ENCODE measurements at regions not wholly inside any gene's neighbourhood (a gene's known extent, or its start where the extent isn't known, plus 50 kb on each side); places are given as distances from the start of the nearest gene placed in this dataset.

DNA sequence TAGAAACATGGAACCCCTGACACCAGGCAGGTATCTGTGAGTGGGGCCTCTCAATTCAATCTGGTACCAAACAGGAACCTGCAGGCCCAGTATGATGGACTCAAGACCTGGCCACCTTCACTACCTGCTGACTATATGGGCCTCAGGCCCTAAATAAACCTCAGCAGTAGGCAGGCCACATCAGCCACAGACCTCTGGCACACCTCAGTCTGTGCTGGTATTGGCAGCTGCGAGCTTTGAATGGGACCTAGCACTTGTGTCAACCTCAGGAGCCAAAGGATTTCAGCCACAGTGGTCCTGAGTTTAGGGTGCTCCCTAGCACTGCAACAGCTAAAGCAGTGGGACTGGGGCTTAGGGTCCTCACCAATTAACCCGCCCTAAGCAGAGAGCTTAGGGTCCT lies 325.5 kb downstream of the ZNF608 start:
- peaks cover 41% of the 10 kb centered on the region for H3K9me3 Mint-ChIP-seq
- H3K4me3 Mint-ChIP-seq, result no peak overlapping the region
- H3K27me3 Mint-ChIP-seq (ENCODE audit: low read depth), result no peaks in the 10 kb centered on the region
- no peak overlapping the region for H3K27ac Mint-ChIP-seq
- TF ChIP-seq CTCF (IDR thresholded peaks at IDR 0.05; ENCODE audit: unreplicated experiment in 3 of 3), result no peak
- H3K4me1 Mint-ChIP-seq, result peaks cover 5% of the 10 kb centered on the region
- peaks cover 19% of the 10 kb centered on the region for H3K36me3 Mint-ChIP-seq (ENCODE audit: low read depth)

DNA sequence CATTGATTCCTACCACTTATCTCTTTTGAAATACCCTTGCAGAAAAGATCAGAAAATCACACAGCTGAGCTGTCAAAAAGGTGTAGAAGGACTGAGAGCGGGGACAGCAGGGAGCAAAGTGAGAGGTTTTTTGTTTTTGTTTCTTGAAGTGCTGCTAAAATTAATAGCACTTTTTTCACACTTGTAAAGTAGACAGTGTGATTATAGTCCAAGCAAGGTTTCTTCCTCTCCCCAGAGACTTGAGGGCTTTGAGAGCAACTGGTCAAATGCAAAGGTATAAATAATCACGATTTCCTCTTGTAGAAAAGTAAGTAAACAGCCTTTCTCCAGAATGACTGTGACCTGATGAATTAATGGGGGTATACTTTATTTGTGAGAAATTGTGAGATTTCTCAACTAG lies 326.9 kb downstream of the ZNF608 start:
- no peak overlapping the region for H3K27ac Mint-ChIP-seq
- no peak overlapping the region for H3K4me3 Mint-ChIP-seq
- peaks cover 19% of the 10 kb centered on the region for H3K36me3 Mint-ChIP-seq (ENCODE audit: low read depth)
- H3K27me3 Mint-ChIP-seq (ENCODE audit: low read depth), result peaks cover 3% of the 10 kb centered on the region
- no peak for TF ChIP-seq CTCF (IDR thresholded peaks at IDR 0.05; ENCODE audit: unreplicated experiment in 3 of 3)
- peaks cover 28% of the 10 kb centered on the region for H3K9me3 Mint-ChIP-seq
- H3K4me1 Mint-ChIP-seq, result peaks cover 5% of the 10 kb centered on the region

- H3K27ac Mint-ChIP-seq, result no peak overlapping the region
- no peak for TF ChIP-seq CTCF (IDR thresholded peaks at IDR 0.05; ENCODE audit: unreplicated experiment in 3 of 3)
- H3K27me3 Mint-ChIP-seq (ENCODE audit: low read depth), result peaks cover 3% of the 10 kb centered on the region
These were observed 328.0 kb downstream of the ZNF608 start for GRCh38 chr5:124418390-124418789.

DNA sequence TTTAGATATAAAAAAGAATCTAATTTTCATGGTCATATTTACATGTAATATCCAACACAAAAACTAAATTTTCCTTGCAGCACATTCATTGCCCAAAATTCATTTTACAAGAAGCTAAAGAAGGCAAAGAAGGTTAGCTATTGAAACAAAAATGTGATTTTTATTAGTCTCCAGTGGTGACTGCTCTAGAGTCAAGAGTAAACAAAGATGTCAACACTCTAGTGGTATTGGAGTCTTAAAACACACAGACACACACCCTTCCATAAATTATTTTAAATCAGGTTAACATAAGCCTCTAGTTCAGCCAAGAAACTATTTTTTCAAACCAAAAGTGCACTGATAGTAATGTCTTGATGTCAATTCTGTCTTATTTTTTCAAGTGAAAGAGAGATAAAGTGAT lies 329.2 kb downstream of the ZNF608 start:
- H3K27ac Mint-ChIP-seq, result no peak overlapping the region

More at GRCh38 chr5:124418390-124418789, 328.0 kb downstream of the ZNF608 start:
- Mint-ChIP-seq H3K4me3 (no peak overlapping the region), H3K4me1 (peaks cover 5% of the 10 kb centered on the region), H3K9me3 (peaks cover 24% of the 10 kb centered on the region), H3K36me3 (ENCODE audit: low read depth) (peaks cover 14% of the 10 kb centered on the region)

DNA sequence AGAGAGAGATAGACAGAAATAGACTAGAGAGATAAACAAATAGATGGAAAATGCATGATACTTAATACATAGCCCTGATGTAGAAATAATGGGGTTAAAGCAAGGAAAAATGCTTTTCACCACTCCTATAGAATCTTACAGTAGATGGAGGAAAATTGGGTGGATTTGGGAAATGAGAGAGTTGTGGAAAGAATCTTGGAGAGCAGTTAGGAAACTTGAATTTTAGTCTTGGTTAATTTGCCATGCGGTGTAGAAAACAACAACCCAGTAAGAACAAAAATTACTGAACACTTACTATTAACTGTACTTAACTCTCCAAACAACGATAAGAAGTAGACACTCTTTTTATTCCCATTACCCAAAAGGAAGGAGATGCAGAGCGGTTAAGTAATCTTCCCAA lies 329.8 kb downstream of the ZNF608 start:
- Mint-ChIP-seq H3K4me1 (peaks cover 5% of the 10 kb centered on the region), H3K9me3 (peaks cover 18% of the 10 kb centered on the region), H3K27me3 (ENCODE audit: low read depth) (peaks cover 8% of the 10 kb centered on the region), H3K36me3 (ENCODE audit: low read depth) (peaks cover 5% of the 10 kb centered on the region), H3K27ac (no peak overlapping the region), H3K4me3 (no peak overlapping the region)
- no peak for TF ChIP-seq CTCF (IDR thresholded peaks at IDR 0.05; ENCODE audit: unreplicated experiment in 3 of 3)

More for the DNA sequence above, 329.2 kb downstream of the ZNF608 start:
- Mint-ChIP-seq H3K4me1 (peaks cover 5% of the 10 kb centered on the region), H3K36me3 (ENCODE audit: low read depth) (peaks cover 10% of the 10 kb centered on the region), H3K4me3 (no peak overlapping the region), H3K9me3 (peaks cover 22% of the 10 kb centered on the region), H3K27me3 (ENCODE audit: low read depth) (peaks cover 8% of the 10 kb centered on the region)
- TF ChIP-seq CTCF (IDR thresholded peaks at IDR 0.05; ENCODE audit: unreplicated experiment in 3 of 3), result no peak

GRCh38 chr5:124414973-124415372 lies 331.5 kb downstream of the ZNF608 start:
- Mint-ChIP-seq H3K27me3 (ENCODE audit: low read depth) (peaks cover 8% of the 10 kb centered on the region), H3K4me1 (peaks cover 5% of the 10 kb centered on the region), H3K36me3 (ENCODE audit: low read depth) (no peaks in the 10 kb centered on the region), H3K27ac (no peak overlapping the region), H3K9me3 (peaks cover 7% of the 10 kb centered on the region), H3K4me3 (no peak overlapping the region)
- no peak for TF ChIP-seq CTCF (IDR thresholded peaks at IDR 0.05; ENCODE audit: unreplicated experiment in 3 of 3)

Measured in nephron (organoid).